HUES64 (cell line): ENCODE measurements at regions not wholly inside any gene's neighbourhood (a gene's known extent, or its start where the extent isn't known, plus 50 kb on each side); places are given as distances from the start of the nearest gene placed in this dataset.
"Not testable (repeated sequence)": the region's sequence is repeated elsewhere in the genome, so short reads cannot be mapped to it uniquely, and the experiment has no call there.

ENCODE experiments used
- H3K27ac ChIP-seq: 2 replicates; pipeline ENCODE4 v1.7.0; 2013; ENCODE audit warnings: low read depth, low read length, inconsistent platforms
- H3K27me3 ChIP-seq: 2 replicates; pipeline ENCODE4 v1.6.1; 2013; ENCODE audit warnings: mild to moderate bottlenecking, low read length; ENCODE audit not compliant: insufficient read depth
- H3K36me3 ChIP-seq: 2 replicates; pipeline ENCODE4 v1.6.1; 2013; ENCODE audit warnings: mild to moderate bottlenecking, low read length; ENCODE audit not compliant: insufficient read depth
- H3K4me1 ChIP-seq: 2 replicates; pipeline ENCODE4 v1.6.1; 2013; ENCODE audit warnings: mild to moderate bottlenecking, low read length, moderate library complexity; ENCODE audit not compliant: insufficient read depth
- H3K4me3 ChIP-seq: 2 replicates; pipeline ENCODE4 v1.5.1; 2013; ENCODE audit warnings: mild to moderate bottlenecking, low read length, moderate library complexity
- H3K9ac ChIP-seq: 2 replicates; pipeline ENCODE4 v1.6.1; 2013; ENCODE audit warnings: mild to moderate bottlenecking, low read depth, low read length
- H3K9me3 ChIP-seq: 2 replicates; pipeline ENCODE4 v1.6.1; 2013; ENCODE audit warnings: low read depth, low read length; ENCODE audit not compliant: insufficient read depth
- WGBS: fragments of 150-250, 120-280 bp; methylation state at CpG from one replicate; pipeline ENCODE4 v1.1.7; 2013; ENCODE audit warnings: missing lambda C conversion rate; 5-methylcytosine and 5-hydroxymethylcytosine counted together

- peak overlapping the region; percentile 55; the same call in 1 of the 2 replicates for H3K9ac ChIP-seq
- H3K36me3 ChIP-seq = no peaks in the 10 kb centered on the region
- no peaks in the 10 kb centered on the region for H3K9me3 ChIP-seq
- H3K27me3 ChIP-seq = no peaks in the 10 kb centered on the region
- 6% methylated on average over 6 of the region's 7 CpGs for WGBS
- no peak overlapping the region for H3K4me3 ChIP-seq
- peak overlapping the region; percentile 73; the same call in 1 of the 2 replicates for H3K27ac ChIP-seq
- peaks cover 62% of the 10 kb centered on the region for H3K4me1 ChIP-seq
Measured at GRCh38 chrX:137748827-137749226, 182.9 kb downstream of the ZIC3 start.

GRCh38 chrX:137749246-137749645, 183.3 kb downstream of the ZIC3 start:
- H3K9me3 ChIP-seq = no peaks in the 10 kb centered on the region
- peak overlapping the region; percentile 73; the same call in 1 of the 2 replicates for H3K27ac ChIP-seq
- H3K36me3 ChIP-seq = no peaks in the 10 kb centered on the region
- no peaks in the 10 kb centered on the region for H3K27me3 ChIP-seq
- WGBS = 0% methylated on average over 2 of the region's 3 CpGs
- no peak overlapping the region for H3K4me3 ChIP-seq
- no peak overlapping the region; the same call in 1 of the 2 replicates for H3K9ac ChIP-seq
- H3K4me1 ChIP-seq = peaks cover 66% of the 10 kb centered on the region

GRCh38 chrX:137771537-137771936, 205.6 kb downstream of the ZIC3 start:
- H3K9ac ChIP-seq = no peak overlapping the region
- no peak overlapping the region for H3K4me3 ChIP-seq
- H3K4me1 ChIP-seq = no peaks in the 10 kb centered on the region
- H3K36me3 ChIP-seq = no peaks in the 10 kb centered on the region
- no peaks in the 10 kb centered on the region for H3K27me3 ChIP-seq
- no peak overlapping the region for H3K27ac ChIP-seq
- WGBS = 95% methylated on average over 2 of the region's 2 CpGs
- peaks cover 6% of the 10 kb centered on the region; the same call in 1 of the 2 replicates for H3K9me3 ChIP-seq

DNA sequence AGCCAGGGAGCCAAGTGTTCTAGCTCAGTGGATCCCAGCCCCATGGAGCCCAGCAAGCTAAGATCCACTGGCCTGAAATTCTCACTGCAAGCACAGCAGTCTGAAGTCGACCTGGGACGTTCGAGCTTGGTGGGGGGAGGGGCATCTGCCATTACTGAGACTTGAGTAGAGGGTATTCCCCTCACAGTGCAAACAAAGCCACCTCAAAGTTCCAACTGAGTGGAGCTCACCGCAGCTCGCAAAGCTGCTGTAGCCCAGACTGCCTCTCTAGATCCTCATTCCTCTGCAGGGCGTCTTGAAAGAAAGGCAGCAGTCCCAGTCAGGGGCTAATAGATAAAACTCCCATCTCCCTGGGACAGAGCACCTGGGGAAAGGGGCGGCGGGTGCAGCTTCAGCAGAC, 226.3 kb downstream of the ZIC3 start:
- Histone ChIP-seq H3K27ac (no peak overlapping the region), H3K9me3 (no peaks in the 10 kb centered on the region), H3K4me1 (0 out of 2 replicates have a peak, but pooled peaks cover 7% of the 10 kb centered on the region), H3K36me3 (no peaks in the 10 kb centered on the region), H3K9ac (no peak overlapping the region), H3K27me3 (no peaks in the 10 kb centered on the region), H3K4me3 (no peak overlapping the region)
- 57% methylated on average over 8 of the region's 8 CpGs for WGBS

DNA sequence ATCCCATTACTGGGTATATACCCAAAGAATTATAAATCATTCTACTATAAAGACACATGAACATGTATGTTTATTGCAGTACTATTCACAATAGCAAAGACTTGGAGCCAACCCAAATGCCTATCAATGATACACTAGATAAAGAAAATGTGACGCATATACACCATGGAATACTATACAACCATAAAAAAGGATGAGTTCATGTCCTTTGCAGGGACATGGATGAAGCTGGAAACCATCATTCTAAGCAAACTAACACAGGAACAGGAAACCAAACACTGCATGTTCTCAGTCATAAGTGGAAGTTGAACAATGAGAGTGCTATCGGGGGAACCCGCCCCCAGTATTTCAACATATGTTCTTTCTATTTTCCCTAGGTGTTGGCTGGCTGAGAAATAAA, 232.0 kb downstream of the ZIC3 start:
- not testable (repeated sequence) for H3K27ac ChIP-seq, H3K4me1 ChIP-seq, H3K9ac ChIP-seq, H3K27me3 ChIP-seq, H3K36me3 ChIP-seq, H3K4me3 ChIP-seq, H3K9me3 ChIP-seq
- WGBS = no CpG with 5 or more reads among the region's 3 CpGs

- Histone ChIP-seq H3K27me3 (no peaks in the 10 kb centered on the region), H3K27ac (no peak overlapping the region), H3K9me3 (no peaks in the 10 kb centered on the region), H3K36me3 (no peaks in the 10 kb centered on the region), H3K4me1 (no peaks in the 10 kb centered on the region), H3K4me3 (no peak overlapping the region), H3K9ac (no peak overlapping the region)
- no CpG with 5 or more reads among the region's 1 CpG for WGBS
Measured at GRCh38 chrX:137823257-137823656, 257.3 kb downstream of the ZIC3 start.

DNA sequence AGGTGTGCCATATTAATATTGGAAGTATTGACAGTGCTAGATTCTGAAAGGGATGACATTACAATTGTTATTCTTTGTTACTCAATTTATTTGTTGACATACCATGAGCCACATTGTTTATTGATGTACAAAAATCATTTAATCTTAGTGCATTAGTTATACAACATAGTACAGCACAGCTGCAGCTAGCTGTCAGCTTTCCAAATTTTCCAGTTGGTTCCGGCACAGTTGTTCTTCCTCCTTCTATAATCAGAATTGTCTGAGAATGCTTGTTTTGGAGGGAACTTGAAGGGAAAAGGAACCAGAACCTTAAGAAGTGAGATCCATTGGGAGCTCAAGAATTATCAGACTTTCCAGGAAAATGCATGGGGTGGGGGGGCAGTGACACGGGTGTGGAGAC, 281.4 kb downstream of the ZIC3 start:
- H3K27me3 ChIP-seq = no peaks in the 10 kb centered on the region
- peaks cover 19% of the 10 kb centered on the region for H3K4me1 ChIP-seq

GRCh38 chrX:137848266-137848905, 282.5 kb downstream of the ZIC3 start:
- WGBS = 40% methylated on average over 10 of the region's 11 CpGs
- Histone ChIP-seq H3K9ac (0 out of 2 replicates have a peak overlapping the region, but pooled peaks have one; percentile 9), H3K27ac (peak overlapping the region; percentile 35), H3K36me3 (no peaks in the 10 kb centered on the region), H3K9me3 (no peaks in the 10 kb centered on the region), H3K4me1 (peaks cover 28% of the 10 kb centered on the region), H3K4me3 (no peak overlapping the region), H3K27me3 (no peaks in the 10 kb centered on the region)

More for the DNA sequence above, 281.4 kb downstream of the ZIC3 start:
- no peaks in the 10 kb centered on the region for H3K36me3 ChIP-seq
- 92% methylated on average over 1 of the region's 2 CpGs for WGBS
- H3K4me3 ChIP-seq = no peak overlapping the region
- H3K9me3 ChIP-seq = no peaks in the 10 kb centered on the region
- no peak overlapping the region for H3K27ac ChIP-seq
- no peak overlapping the region for H3K9ac ChIP-seq

DNA sequence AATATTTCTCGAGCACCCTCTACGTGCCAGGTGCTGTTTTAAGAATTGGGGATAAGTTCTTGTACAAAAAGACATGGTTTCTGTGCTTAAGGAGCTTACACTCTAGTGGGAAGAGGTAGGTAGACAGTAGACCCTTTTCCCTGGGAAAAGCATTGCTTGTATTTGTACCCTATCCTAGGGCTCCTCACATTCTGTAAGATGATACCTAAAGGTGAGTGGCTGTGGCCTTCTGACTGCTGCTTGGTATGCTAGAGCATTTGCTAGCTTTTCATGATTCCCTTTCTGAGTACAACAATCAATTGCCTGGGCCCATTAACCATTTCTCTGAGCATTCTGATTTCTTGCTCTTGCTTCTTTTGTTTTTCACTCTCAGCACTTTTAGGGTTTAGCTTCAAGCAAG, 286.6 kb downstream of the ZIC3 start:
- H3K4me1 ChIP-seq = peaks cover 28% of the 10 kb centered on the region
- no peak overlapping the region for H3K9ac ChIP-seq
- no peaks in the 10 kb centered on the region for H3K9me3 ChIP-seq
- H3K27me3 ChIP-seq = no peaks in the 10 kb centered on the region
- no peak overlapping the region for H3K27ac ChIP-seq
- no peaks in the 10 kb centered on the region for H3K36me3 ChIP-seq
- H3K4me3 ChIP-seq = no peak overlapping the region
- WGBS = 100% methylated on average over 2 of the region's 2 CpGs

DNA sequence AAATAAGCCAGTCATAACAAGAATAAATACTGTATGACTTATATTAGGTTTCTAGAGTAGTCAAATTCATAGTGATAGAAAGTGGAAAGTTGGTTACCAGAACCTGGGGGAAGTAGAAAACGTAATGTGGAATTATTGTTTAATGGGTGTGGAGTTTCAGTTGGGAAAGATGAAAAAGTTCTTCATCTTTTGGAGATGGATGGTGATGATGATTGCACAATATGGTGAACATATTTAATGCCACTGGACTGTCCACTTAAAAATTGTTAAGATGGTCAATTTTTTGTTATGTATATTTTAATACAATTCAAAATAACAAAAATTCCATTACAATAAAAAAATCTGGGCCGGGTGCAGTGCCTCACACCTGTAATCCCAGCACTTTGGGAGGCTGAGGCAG, 289.6 kb downstream of the ZIC3 start:
- Histone ChIP-seq H3K36me3 (no peaks in the 10 kb centered on the region), H3K9ac (no peak overlapping the region), H3K4me3 (no peak overlapping the region), H3K27me3 (no peaks in the 10 kb centered on the region), H3K9me3 (no peaks in the 10 kb centered on the region), H3K27ac (no peak overlapping the region), H3K4me1 (peaks cover 18% of the 10 kb centered on the region)
- 91% methylated on average over 1 of the region's 2 CpGs for WGBS

DNA sequence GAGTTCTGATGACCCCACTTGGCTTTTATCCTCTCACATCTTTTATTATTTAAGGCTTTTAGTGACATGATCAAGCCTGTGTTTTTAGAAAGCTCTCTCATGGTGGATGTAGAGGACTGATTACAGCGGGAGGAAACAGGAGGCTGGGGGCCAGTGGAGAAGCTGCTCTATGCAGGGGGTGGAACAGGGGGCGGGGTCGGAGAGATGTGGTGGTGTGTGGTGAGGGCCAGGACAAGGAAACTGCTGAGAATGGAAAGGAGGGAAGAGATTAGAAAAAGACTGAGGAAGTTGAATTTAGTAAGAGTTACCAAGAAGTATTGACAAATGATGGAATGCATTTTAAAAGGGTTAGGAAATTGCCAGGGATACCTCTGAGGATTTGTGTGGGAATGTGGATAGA, 292.2 kb downstream of the ZIC3 start:
- Histone ChIP-seq H3K27ac (no peak overlapping the region), H3K4me1 (peaks cover 9% of the 10 kb centered on the region), H3K27me3 (no peaks in the 10 kb centered on the region), H3K9me3 (no peaks in the 10 kb centered on the region), H3K9ac (no peak overlapping the region), H3K36me3 (no peaks in the 10 kb centered on the region), H3K4me3 (no peak overlapping the region)
- WGBS = 73% methylated on average over 3 of the region's 3 CpGs

GRCh38 chrX:137878401-137878800, 312.5 kb downstream of the ZIC3 start:
- H3K9ac ChIP-seq = no peak overlapping the region
- H3K36me3 ChIP-seq = no peaks in the 10 kb centered on the region
- peaks cover 3% of the 10 kb centered on the region for H3K4me1 ChIP-seq
- no peak overlapping the region for H3K4me3 ChIP-seq
- no peaks in the 10 kb centered on the region for H3K27me3 ChIP-seq
- no peak overlapping the region for H3K27ac ChIP-seq
- WGBS = 100% methylated on average over 1 of the region's 3 CpGs
- H3K9me3 ChIP-seq = no peaks in the 10 kb centered on the region
